ENCODE measurements at regions not wholly inside any gene's neighbourhood (a gene's known extent, or its start where the extent isn't known, plus 50 kb on each side); places are given as distances from the start of the nearest gene placed in this dataset.
A peak's percentile ranks its signal among the peaks of the same experiment; 100 is the strongest.

- intact Hi-C loops (cut with DNase I) = no loop called here
Measured at GRCh38 chr2:16318474-16319195, 347.0 kb downstream of the CYRIA start.

GRCh38 chr2:16318051-16318450 lies 347.6 kb downstream of the CYRIA start:
- ATAC-seq (no peak), DNase-seq (no peak)
- intact Hi-C loops (cut with DNase I) = no loop called here

More at GRCh38 chr2:16318474-16319195, 347.0 kb downstream of the CYRIA start:
- DNase-seq (no peak), ATAC-seq (no peak)

GRCh38 chr2:16317211-16317830 lies 348.3 kb downstream of the CYRIA start:
- ATAC-seq (peak in 1 of 2 donors; percentile 20), DNase-seq (no peak)
- intact Hi-C loops (cut with DNase I) = no loop called here

- intact Hi-C loops (cut with DNase I) = no loop called here
- DNase-seq (no peak), ATAC-seq (peak; percentile 68 to 82)
Measured at GRCh38 chr2:16316456-16317210, 349.0 kb downstream of the CYRIA start.

- no peak for ATAC-seq
- intact Hi-C loops (cut with DNase I) = no loop called here
- no peak for DNase-seq
Measured at GRCh38 chr2:16315908-16316307, 349.7 kb downstream of the CYRIA start.

- no peak for DNase-seq
- ATAC-seq = no peak
- intact Hi-C loops (cut with DNase I) = no loop called here
Measured at GRCh38 chr2:16315458-16315835, 350.2 kb downstream of the CYRIA start.

GRCh38 chr2:16314691-16315457 lies 350.8 kb downstream of the CYRIA start:
- DNase-seq (no peak), ATAC-seq (no peak)
- intact Hi-C loops (cut with DNase I) = no loop called here

- DNase-seq (no peak), ATAC-seq (no peak)
- intact Hi-C loops (cut with DNase I) = no loop called here
Measured at GRCh38 chr2:16314001-16314400, 351.6 kb downstream of the CYRIA start.

GRCh38 chr2:16313235-16313975 lies 352.2 kb downstream of the CYRIA start:
- ATAC-seq (no peak), DNase-seq (no peak)
- intact Hi-C loops (cut with DNase I) = no loop called here

GRCh38 chr2:16312771-16313170 lies 352.9 kb downstream of the CYRIA start:
- DNase-seq = no peak
- intact Hi-C loops (cut with DNase I) = no loop called here
- no peak for ATAC-seq

GRCh38 chr2:16311521-16312440 lies 353.9 kb downstream of the CYRIA start:
- ATAC-seq (no peak), DNase-seq (no peak)
- intact Hi-C loops (cut with DNase I) = no loop called here

GRCh38 chr2:16308816-16309215 lies 356.8 kb downstream of the CYRIA start:
- no peak for DNase-seq
- intact Hi-C loops (cut with DNase I) = no loop called here
- ATAC-seq = no peak

- no peak for DNase-seq
- intact Hi-C loops (cut with DNase I) = no loop called here
Measured at GRCh38 chr2:16304876-16305590, 360.6 kb downstream of the CYRIA start.

GRCh38 chr2:16303761-16304160 lies 361.9 kb downstream of the CYRIA start:
- DNase-seq (no peak), ATAC-seq (no peak)
- intact Hi-C loops (cut with DNase I) = no loop called here

More at GRCh38 chr2:16304876-16305590, 360.6 kb downstream of the CYRIA start:
- no peak for ATAC-seq

GRCh38 chr2:16303273-16303577 lies 362.4 kb downstream of the CYRIA start:
- intact Hi-C loops (cut with DNase I) = no loop called here

GRCh38 chr2:16302431-16303272 lies 362.3 kb downstream of the MYCN start:
- intact Hi-C loops (cut with DNase I) = no loop called here
- no peak for ATAC-seq
- no peak for DNase-seq

More at GRCh38 chr2:16303273-16303577, 362.4 kb downstream of the CYRIA start:
- ATAC-seq (no peak), DNase-seq (no peak)

- no peak for DNase-seq
- no peak for ATAC-seq
- intact Hi-C loops (cut with DNase I) = no loop called here
Measured at GRCh38 chr2:16301961-16302360, 361.6 kb downstream of the MYCN start.

Measured in left cardiac atrium (tissue), 4 donors.